ENCODE measurements at regions not wholly inside any gene's neighbourhood (a gene's known extent, or its start where the extent isn't known, plus 50 kb on each side); places are given as distances from the start of the nearest gene placed in this dataset.

GRCh38 chr2:128368437-128369107 is 49.9 kb upstream of the HS6ST1 start:
- intact Hi-C loops (cut with DNase I; ENCODE audit: low total_unique reads) = no loop called here
- no peaks in the 10 kb centered on the region for H3K9me3 ChIP-seq
- H3K27me3 ChIP-seq = no peaks in the 10 kb centered on the region
- DNase-seq = no peak
- peaks cover 21% of the 10 kb centered on the region for H3K4me1 ChIP-seq
- no peak overlapping the region for H3K27ac ChIP-seq
- WGBS, 2 donors = 88 to 95% methylated on average over 15 to 21 of the region's 21 CpGs
- no peaks in the 10 kb centered on the region for H3K36me3 ChIP-seq (ENCODE audit: low read depth, missing control alignments)
- no peak overlapping the region for H3K4me3 ChIP-seq
- no peak for TF ChIP-seq CTCF (IDR thresholded peaks at IDR 0.05)
- no peak for TF ChIP-seq POLR2A (IDR thresholded peaks at IDR 0.05)

GRCh38 chr2:128369108-128369555 is 50.5 kb upstream of the HS6ST1 start:
- Histone ChIP-seq H3K4me3 (no peak overlapping the region), H3K4me1 (peaks cover 16% of the 10 kb centered on the region), H3K36me3 (ENCODE audit: low read depth, missing control alignments) (no peaks in the 10 kb centered on the region), H3K27ac (peak overlapping the region; percentile 22 to 51), H3K9me3 (no peaks in the 10 kb centered on the region), H3K27me3 (no peaks in the 10 kb centered on the region)
- 58 to 60% methylated on average over 12 of the region's 12 CpGs for WGBS, 2 donors
- intact Hi-C loops (cut with DNase I; ENCODE audit: low total_unique reads) = no loop called here
- TF ChIP-seq POLR2A (IDR thresholded peaks at IDR 0.05) (no peak), CTCF (IDR thresholded peaks at IDR 0.05) (no peak)
- peak; percentile 58 for DNase-seq

GRCh38 chr2:128369602-128370467 is 51.2 kb upstream of the HS6ST1 start:
- 41 to 56% methylated on average over 17 of the region's 17 CpGs for WGBS, 2 donors
- no peak for DNase-seq
- Histone ChIP-seq H3K9me3 (no peaks in the 10 kb centered on the region), H3K4me3 (no peak overlapping the region), H3K36me3 (ENCODE audit: low read depth, missing control alignments) (no peaks in the 10 kb centered on the region), H3K27ac (peak overlapping the region; percentile 22 to 51), H3K27me3 (no peaks in the 10 kb centered on the region), H3K4me1 (peaks cover 16% of the 10 kb centered on the region)
- intact Hi-C loops (cut with DNase I; ENCODE audit: low total_unique reads) = no loop called here
- TF ChIP-seq CTCF (IDR thresholded peaks at IDR 0.05) = no peak
- no peak for TF ChIP-seq POLR2A (IDR thresholded peaks at IDR 0.05)

GRCh38 chr2:128370468-128371247 is 52.0 kb upstream of the HS6ST1 start:
- no peak for DNase-seq
- WGBS, 2 donors = 81 to 85% methylated on average over 24 to 27 of the region's 27 CpGs

More at GRCh38 chr2:128370468-128371247, 52.0 kb upstream of the HS6ST1 start:
- peaks cover 16% of the 10 kb centered on the region for H3K4me1 ChIP-seq
- peak overlapping the region in 1 of 2 donors; percentile 51 for H3K27ac ChIP-seq
- H3K27me3 ChIP-seq = no peaks in the 10 kb centered on the region
- TF ChIP-seq CTCF (IDR thresholded peaks at IDR 0.05) = no peak
- no peak for TF ChIP-seq POLR2A (IDR thresholded peaks at IDR 0.05)
- H3K36me3 ChIP-seq (ENCODE audit: low read depth, missing control alignments) = no peaks in the 10 kb centered on the region
- intact Hi-C loops (cut with DNase I; ENCODE audit: low total_unique reads) = no loop called here
- no peaks in the 10 kb centered on the region for H3K9me3 ChIP-seq
- no peak overlapping the region for H3K4me3 ChIP-seq

Measured in testis (tissue), 2 donors.